Stimulated activated naive B cell treated with anti-CD40 and anti-IgM and Interleukin-4, amounts not matched to agents 10 μg/mL and 1 μg/mL and 100 μg/mL, for 72 hours (primary cell): ENCODE measurements at regions not wholly inside any gene's neighbourhood (a gene's known extent, or its start where the extent isn't known, plus 50 kb on each side); places are given as distances from the start of the nearest gene placed in this dataset.

Source experiments
- ATAC-seq, 2 donors: fragments of 150-1000 bp; cut with Tn5 transposase; replicated peaks; 2 replicates each; pipeline ENCODE4 v1.10.0; 2021; ENCODE audit warnings: moderate library complexity in 1 of 2
- DNase-seq: peaks from one replicate; pipeline ENCODE4 v3.0.0; 2021
- H3K27ac Mint-ChIP-seq: one replicate; pipeline ENCODE4 v1.8.0; 2022; ENCODE audit warnings: mild to moderate bottlenecking, mixed read lengths
- H3K27me3 Mint-ChIP-seq, 2 donors: one replicate each; pipeline ENCODE4 v1.8.0; 2022; ENCODE audit warnings: mixed read lengths in 2 of 2
- H3K36me3 Mint-ChIP-seq, 2 donors: one replicate each; pipeline ENCODE4 v1.8.0; 2022; ENCODE audit warnings: mixed read lengths in 2 of 2, mild to moderate bottlenecking in 1 of 2
- H3K4me1 Mint-ChIP-seq, 2 donors: one replicate each; pipeline ENCODE4 v1.8.0; 2022; ENCODE audit warnings: mixed read lengths in 2 of 2, mild to moderate bottlenecking in 1 of 2
- H3K4me3 Mint-ChIP-seq, 2 donors: one replicate each; pipeline ENCODE4 v1.8.0; 2022; ENCODE audit warnings: mild to moderate bottlenecking in 2 of 2, mixed read lengths in 2 of 2, moderate library complexity in 1 of 2
- H3K9me3 Mint-ChIP-seq, 2 donors: one replicate each; pipeline ENCODE4 v1.8.0; 2022; ENCODE audit warnings: mixed read lengths in 2 of 2, mild to moderate bottlenecking in 1 of 2

- ATAC-seq = no peak
- Mint-ChIP-seq H3K36me3 (no peaks in the 10 kb centered on the region), H3K27ac (no peak overlapping the region), H3K4me1 (no peaks in the 10 kb centered on the region), H3K9me3 (peaks cover 8% of the 10 kb centered on the region in 2 donors), H3K27me3 (no peaks in the 10 kb centered on the region), H3K4me3 (no peak overlapping the region)
- DNase-seq = no peak
Observed at GRCh38 chr7:34457329-34457728, 200.7 kb upstream of the NPSR1 start.

- H3K9me3 Mint-ChIP-seq = peaks cover 14 to 16% of the 10 kb centered on the region in 2 donors
- no peak overlapping the region for H3K4me3 Mint-ChIP-seq
- no peak overlapping the region for H3K27ac Mint-ChIP-seq
- H3K4me1 Mint-ChIP-seq = no peaks in the 10 kb centered on the region
- no peak for DNase-seq
- H3K36me3 Mint-ChIP-seq = no peaks in the 10 kb centered on the region
- H3K27me3 Mint-ChIP-seq = no peaks in the 10 kb centered on the region
- no peak for ATAC-seq
Observed at GRCh38 chr7:34463830-34464229, 194.2 kb upstream of the NPSR1 start.

GRCh38 chr7:34471844-34472243 is 186.2 kb upstream of the NPSR1 start:
- DNase-seq = no peak
- no peak for ATAC-seq

GRCh38 chr7:34486371-34486770 is 171.6 kb upstream of the NPSR1 start:
- Mint-ChIP-seq H3K27me3 (no peaks in the 10 kb centered on the region), H3K4me3 (no peak overlapping the region), H3K9me3 (peaks cover 2 to 3% of the 10 kb centered on the region in 2 donors), H3K36me3 (no peaks in the 10 kb centered on the region), H3K27ac (no peak overlapping the region), H3K4me1 (no peaks in the 10 kb centered on the region)
- no peak for ATAC-seq
- no peak for DNase-seq

More at GRCh38 chr7:34471844-34472243, 186.2 kb upstream of the NPSR1 start:
- H3K4me1 Mint-ChIP-seq = no peaks in the 10 kb centered on the region
- no peaks in the 10 kb centered on the region for H3K27me3 Mint-ChIP-seq
- H3K9me3 Mint-ChIP-seq = peaks cover 9 to 18% of the 10 kb centered on the region in 2 donors
- H3K4me3 Mint-ChIP-seq = no peak overlapping the region
- peaks cover 0 to 2% of the 10 kb centered on the region in 2 donors for H3K36me3 Mint-ChIP-seq
- no peak overlapping the region for H3K27ac Mint-ChIP-seq

- no peak overlapping the region for H3K4me3 Mint-ChIP-seq
- no peaks in the 10 kb centered on the region for H3K36me3 Mint-ChIP-seq
- H3K27ac Mint-ChIP-seq = no peak overlapping the region
- H3K27me3 Mint-ChIP-seq = no peaks in the 10 kb centered on the region
- DNase-seq (no peak), ATAC-seq (no peak)
- peaks cover 2 to 3% of the 10 kb centered on the region in 2 donors for H3K9me3 Mint-ChIP-seq
- H3K4me1 Mint-ChIP-seq = no peaks in the 10 kb centered on the region
Observed at GRCh38 chr7:34487391-34488115, 170.5 kb upstream of the NPSR1 start.

GRCh38 chr7:34488766-34489165 is 169.3 kb upstream of the NPSR1 start:
- no peaks in the 10 kb centered on the region for H3K4me1 Mint-ChIP-seq

GRCh38 chr7:34491899-34492298 is 166.1 kb upstream of the NPSR1 start:
- no peaks in the 10 kb centered on the region for H3K4me1 Mint-ChIP-seq
- ATAC-seq (no peak), DNase-seq (no peak)
- H3K36me3 Mint-ChIP-seq = no peaks in the 10 kb centered on the region
- H3K4me3 Mint-ChIP-seq = no peak overlapping the region
- no peak overlapping the region for H3K27ac Mint-ChIP-seq
- no peaks in the 10 kb centered on the region for H3K27me3 Mint-ChIP-seq
- peaks cover 3 to 4% of the 10 kb centered on the region in 2 donors for H3K9me3 Mint-ChIP-seq

More at GRCh38 chr7:34488766-34489165, 169.3 kb upstream of the NPSR1 start:
- Mint-ChIP-seq H3K9me3 (peaks cover 3 to 4% of the 10 kb centered on the region in 2 donors), H3K27me3 (no peaks in the 10 kb centered on the region), H3K36me3 (no peaks in the 10 kb centered on the region), H3K4me3 (no peak overlapping the region), H3K27ac (no peak overlapping the region)
- DNase-seq = no peak
- ATAC-seq = no peak

GRCh38 chr7:34493752-34494151 is 164.3 kb upstream of the NPSR1 start:
- Mint-ChIP-seq H3K27me3 (no peaks in the 10 kb centered on the region), H3K4me3 (no peak overlapping the region), H3K4me1 (no peaks in the 10 kb centered on the region), H3K36me3 (no peaks in the 10 kb centered on the region), H3K27ac (no peak overlapping the region), H3K9me3 (peaks cover 3 to 4% of the 10 kb centered on the region in 2 donors)
- no peak for ATAC-seq
- no peak for DNase-seq

- DNase-seq = no peak
- H3K9me3 Mint-ChIP-seq = peaks cover 0 to 4% of the 10 kb centered on the region in 2 donors
- no peaks in the 10 kb centered on the region for H3K27me3 Mint-ChIP-seq
- H3K27ac Mint-ChIP-seq = no peak overlapping the region
- H3K4me1 Mint-ChIP-seq = no peaks in the 10 kb centered on the region
- ATAC-seq = no peak
- H3K36me3 Mint-ChIP-seq = no peaks in the 10 kb centered on the region
- no peak overlapping the region for H3K4me3 Mint-ChIP-seq
Observed at GRCh38 chr7:34497153-34497777, 160.8 kb upstream of the NPSR1 start.

- H3K4me1 Mint-ChIP-seq = no peaks in the 10 kb centered on the region
- H3K27ac Mint-ChIP-seq = no peak overlapping the region
- H3K9me3 Mint-ChIP-seq = peaks cover 4 to 5% of the 10 kb centered on the region in 2 donors
- H3K4me3 Mint-ChIP-seq = no peak overlapping the region
- ATAC-seq (no peak), DNase-seq (no peak)
- no peaks in the 10 kb centered on the region for H3K36me3 Mint-ChIP-seq
- no peaks in the 10 kb centered on the region for H3K27me3 Mint-ChIP-seq
Observed at GRCh38 chr7:34501156-34501555, 156.9 kb upstream of the NPSR1 start.

- Mint-ChIP-seq H3K9me3 (peaks cover 7 to 9% of the 10 kb centered on the region in 2 donors), H3K4me3 (no peak overlapping the region), H3K27me3 (no peaks in the 10 kb centered on the region), H3K27ac (no peak overlapping the region), H3K4me1 (no peaks in the 10 kb centered on the region), H3K36me3 (no peaks in the 10 kb centered on the region)
- ATAC-seq (no peak), DNase-seq (no peak)
Observed at GRCh38 chr7:34507191-34507590, 150.8 kb upstream of the NPSR1 start.

- H3K9me3 Mint-ChIP-seq = peaks cover 16 to 18% of the 10 kb centered on the region in 2 donors
- no peaks in the 10 kb centered on the region for H3K36me3 Mint-ChIP-seq
- no peak overlapping the region for H3K27ac Mint-ChIP-seq
- ATAC-seq (no peak), DNase-seq (no peak)
- H3K4me3 Mint-ChIP-seq = no peak overlapping the region
- H3K4me1 Mint-ChIP-seq = no peaks in the 10 kb centered on the region
- no peaks in the 10 kb centered on the region for H3K27me3 Mint-ChIP-seq
Observed at GRCh38 chr7:34523226-34523918, 134.6 kb upstream of the NPSR1 start.

GRCh38 chr7:34530259-34530658 is 127.8 kb upstream of the NPSR1 start:
- Mint-ChIP-seq H3K4me3 (no peak overlapping the region), H3K27me3 (no peaks in the 10 kb centered on the region), H3K9me3 (peaks cover 6 to 9% of the 10 kb centered on the region in 2 donors), H3K27ac (no peak overlapping the region), H3K4me1 (no peaks in the 10 kb centered on the region), H3K36me3 (no peaks in the 10 kb centered on the region)
- ATAC-seq = no peak
- no peak for DNase-seq

GRCh38 chr7:34539003-34539402 is 119.0 kb upstream of the NPSR1 start:
- H3K9me3 Mint-ChIP-seq = peaks cover 17 to 19% of the 10 kb centered on the region in 2 donors
- H3K36me3 Mint-ChIP-seq = no peaks in the 10 kb centered on the region
- no peak for DNase-seq
- H3K4me1 Mint-ChIP-seq = no peaks in the 10 kb centered on the region
- H3K27me3 Mint-ChIP-seq = no peaks in the 10 kb centered on the region
- ATAC-seq = no peak
- no peak overlapping the region for H3K4me3 Mint-ChIP-seq
- no peak overlapping the region for H3K27ac Mint-ChIP-seq

- Mint-ChIP-seq H3K36me3 (no peaks in the 10 kb centered on the region), H3K4me3 (no peak overlapping the region), H3K27me3 (no peaks in the 10 kb centered on the region), H3K9me3 (peaks cover 12 to 20% of the 10 kb centered on the region in 2 donors), H3K4me1 (no peaks in the 10 kb centered on the region), H3K27ac (no peak overlapping the region)
- no peak for DNase-seq
- ATAC-seq = no peak
Observed at GRCh38 chr7:34544621-34545020, 113.4 kb upstream of the NPSR1 start.
